GM23338 (cell line): ENCODE measurements at regions not wholly inside any gene's neighbourhood (a gene's known extent, or its start where the extent isn't known, plus 50 kb on each side); places are given as distances from the start of the nearest gene placed in this dataset.

Experiments used
- ATAC-seq: fragments of 200-7000 bp; cut with Tn5 transposase; 3 replicates; pipeline ENCODE4 v1.9.1; 2020
- DNase-seq: peaks from one replicate; pipeline ENCODE4 v3.0.0-alpha.2; 2015; ENCODE audit warnings: low spot score
- H2AFZ ChIP-seq: fragments of 200-600 bp; sonication (generic); 2 replicates; pipeline ENCODE4 v1.8.0; 2016; ENCODE audit warnings: antibody characterized with exemption, mild to moderate bottlenecking, moderate library complexity
- H3F3A ChIP-seq: fragments of 200-600 bp; sonication (generic); replicated peaks from 2 replicates; pipeline ENCODE4 v1.8.0; 2017; ENCODE audit warnings: antibody characterized with exemption, mixed run types, low read depth
- H3K27ac ChIP-seq: fragments of 200-600 bp; sonication (generic); 2 replicates; pipeline ENCODE4 v1.6.1; 2016; ENCODE audit warnings: low read depth
- H3K27me3 ChIP-seq: fragments of 200-600 bp; sonication (generic); 2 replicates; pipeline ENCODE4 v1.8.0; 2016; ENCODE audit warnings: mild to moderate bottlenecking, mixed run types, moderate library complexity; ENCODE audit not compliant: insufficient read depth
- H3K36me3 ChIP-seq: fragments of 200-600 bp; sonication (generic); 2 replicates; pipeline ENCODE4 v1.8.0; 2016; ENCODE audit warnings: mild to moderate bottlenecking; ENCODE audit not compliant: insufficient read depth
- H3K4me1 ChIP-seq: fragments of 200-600 bp; sonication (generic); 2 replicates; pipeline ENCODE4 v1.8.0; 2016; ENCODE audit warnings: mild to moderate bottlenecking, moderate library complexity; ENCODE audit not compliant: insufficient read depth
- H3K4me2 ChIP-seq: fragments of 200-600 bp; sonication (generic); 2 replicates; pipeline ENCODE4 v1.7.1; 2017; ENCODE audit warnings: mixed run types
- H3K4me3 ChIP-seq: fragments of 200-600 bp; sonication (generic); 2 replicates; pipeline ENCODE4 v1.6.1; 2016; ENCODE audit warnings: mixed run types
- H3K79me2 ChIP-seq: fragments of 200-600 bp; sonication (generic); replicated peaks from 2 replicates; pipeline ENCODE4 v1.8.0; 2017; ENCODE audit warnings: mild to moderate bottlenecking; ENCODE audit not compliant: insufficient read depth
- H3K9me2 ChIP-seq: fragments of 200-600 bp; sonication (generic); 2 replicates; pipeline ENCODE4 v1.8.0; 2017; ENCODE audit not compliant: insufficient read depth
- H4K20me1 ChIP-seq: fragments of 200-600 bp; sonication (generic); replicated peaks from 2 replicates; pipeline ENCODE4 v1.8.0; 2017; ENCODE audit warnings: mild to moderate bottlenecking; ENCODE audit not compliant: insufficient read depth
- H3K27ac Mint-ChIP-seq: 2 replicates; pipeline ENCODE4 v1.8.0; 2020; ENCODE audit warnings: inconsistent platforms, mild to moderate bottlenecking, moderate library complexity, mixed read lengths
- H3K27me3 Mint-ChIP-seq: 3 replicates; pipeline ENCODE4 v1.8.0; 2022; ENCODE audit warnings: low read depth, mild to moderate bottlenecking, moderate library complexity, mixed read lengths, inconsistent platforms; ENCODE audit not compliant: insufficient read depth, poor library complexity
- H3K36me3 Mint-ChIP-seq: 3 replicates; pipeline ENCODE4 v1.8.0; 2021; ENCODE audit warnings: low read depth, mild to moderate bottlenecking, inconsistent platforms, moderate library complexity, mixed read lengths
- H3K4me1 Mint-ChIP-seq: 3 replicates; pipeline ENCODE4 v1.8.0; 2020; ENCODE audit warnings: mild to moderate bottlenecking, inconsistent platforms, mixed read lengths
- H3K4me3 Mint-ChIP-seq: 3 replicates; pipeline ENCODE4 v1.8.0; 2021; ENCODE audit warnings: moderate library complexity, mild to moderate bottlenecking, inconsistent platforms, mixed read lengths
- H3K9me3 Mint-ChIP-seq: 3 replicates; pipeline ENCODE4 v1.8.0; 2020; ENCODE audit warnings: moderate library complexity, mild to moderate bottlenecking, inconsistent platforms, mixed read lengths
- CREB1 ChIP-seq: fragments of 250-450 bp; sonication (Bioruptor Pico); IDR thresholded peaks from 2 replicates; pipeline ENCODE4 v1.5.0; 2020; ENCODE audit warnings: low read depth, mild to moderate bottlenecking, moderate library complexity
- ETS1 ChIP-seq: IDR thresholded peaks from 2 replicates; pipeline ENCODE4 v1.6.1; 2016; ENCODE audit warnings: antibody characterized with exemption
- JUNB ChIP-seq: IDR thresholded peaks from one replicate; pipeline ENCODE4 v1.6.1; 2016; ENCODE audit warnings: antibody characterized with exemption; ENCODE audit not compliant: unreplicated experiment
- POLR2AphosphoS5 ChIP-seq: IDR thresholded peaks from 2 replicates; pipeline ENCODE4 v1.6.1; 2016; ENCODE audit warnings: antibody characterized with exemption, low read depth
- STAT1 ChIP-seq: IDR thresholded peaks from one replicate; pipeline ENCODE4 v1.6.1; 2016; ENCODE audit warnings: antibody characterized with exemption; ENCODE audit not compliant: unreplicated experiment
- ZNF114 ChIP-seq: fragments of 250-450 bp; sonication (Bioruptor Pico); IDR thresholded peaks from 2 replicates; pipeline ENCODE4 v1.5.0; 2020; ENCODE audit warnings: mild to moderate bottlenecking, moderate library complexity
- ZNF462 ChIP-seq: fragments of 250-450 bp; sonication (Bioruptor Pico); IDR thresholded peaks from 2 replicates; pipeline ENCODE4 v1.5.0; 2020; ENCODE audit warnings: mild to moderate bottlenecking, moderate library complexity
- TF ChIP-seq, protein P1 (sequence below): IDR thresholded peaks from one replicate; pipeline ENCODE4 v1.6.1; 2018; ENCODE audit warnings: antibody characterized with exemption; ENCODE audit not compliant: unreplicated experiment

DNA sequence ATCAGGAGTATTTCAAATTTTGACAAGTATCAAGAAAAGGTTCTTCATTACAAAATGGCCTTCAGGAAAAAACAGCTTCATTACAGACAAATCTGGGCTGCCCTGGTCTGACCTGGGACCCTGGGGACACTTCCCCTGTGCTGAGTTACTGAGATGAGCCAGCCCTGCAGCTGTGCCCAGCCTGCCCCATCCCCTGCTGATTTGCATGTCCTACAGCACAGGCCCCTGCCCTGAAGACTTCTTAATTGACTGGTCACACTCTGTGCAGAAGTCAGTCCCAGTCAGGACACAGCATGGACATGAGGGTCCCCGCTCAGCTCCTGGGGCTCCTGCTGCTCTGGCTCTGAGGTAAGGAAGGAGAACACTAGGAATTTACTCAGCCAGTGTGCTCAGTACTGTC lies 235.1 kb downstream of the ANKRD36B start (continued):
- no peak for TF ChIP-seq ZNF462 (CRISPR knock-in tag)
- TF ChIP-seq JUNB: no peak

DNA sequence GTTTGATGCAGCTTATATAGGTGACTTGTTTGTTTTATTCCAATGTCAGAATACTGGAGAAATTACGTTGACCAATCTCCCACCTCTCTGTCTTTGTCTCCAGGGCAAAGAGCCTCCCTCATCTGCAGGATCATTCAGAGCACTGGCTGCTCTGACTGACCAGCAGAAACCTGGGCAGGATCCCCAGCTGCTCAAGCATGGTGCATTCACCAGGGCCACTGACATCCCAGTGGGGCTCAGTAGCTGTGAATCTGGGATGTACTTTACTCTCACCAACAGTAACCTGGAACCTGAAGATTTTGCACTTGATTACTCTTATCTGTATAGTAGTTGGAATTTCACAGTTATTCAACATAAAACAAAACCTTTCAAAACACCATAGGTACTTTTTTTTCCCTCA lies 235.9 kb downstream of the ANKRD36 start:
- no peaks in the 10 kb centered on the region for H3K79me2 ChIP-seq
- Mint-ChIP-seq H3K27ac (no peak overlapping the region), H3K36me3 (no peaks in the 10 kb centered on the region), H3K4me3 (no peak overlapping the region), H3K4me1 (peaks cover 10% of the 10 kb centered on the region), H3K27me3 (peaks cover 2% of the 10 kb centered on the region), H3K9me3 (no peaks in the 10 kb centered on the region)
- peak; percentile 34 for ATAC-seq
- no peak overlapping the region for H3K4me2 ChIP-seq
- H3K27ac ChIP-seq: no peak overlapping the region
- no peaks in the 10 kb centered on the region for H3F3A ChIP-seq
- peak overlapping the region; percentile 81 for H2AFZ ChIP-seq
- H3K36me3 ChIP-seq: no peaks in the 10 kb centered on the region
- H3K27me3 ChIP-seq: no peaks in the 10 kb centered on the region
- no peak overlapping the region for H3K4me3 ChIP-seq
- no peaks in the 10 kb centered on the region; the same call in 1 of the 2 replicates for H3K4me1 ChIP-seq
- TF ChIP-seq POLR2AphosphoS5 (no peak), CREB1 (CRISPR knock-in tag) (no peak)
- no peak for DNase-seq
- no peaks in the 10 kb centered on the region for H4K20me1 ChIP-seq
- 0 out of 2 replicates have a peak, but pooled peaks cover 5% of the 10 kb centered on the region for H3K9me2 ChIP-seq

DNA sequence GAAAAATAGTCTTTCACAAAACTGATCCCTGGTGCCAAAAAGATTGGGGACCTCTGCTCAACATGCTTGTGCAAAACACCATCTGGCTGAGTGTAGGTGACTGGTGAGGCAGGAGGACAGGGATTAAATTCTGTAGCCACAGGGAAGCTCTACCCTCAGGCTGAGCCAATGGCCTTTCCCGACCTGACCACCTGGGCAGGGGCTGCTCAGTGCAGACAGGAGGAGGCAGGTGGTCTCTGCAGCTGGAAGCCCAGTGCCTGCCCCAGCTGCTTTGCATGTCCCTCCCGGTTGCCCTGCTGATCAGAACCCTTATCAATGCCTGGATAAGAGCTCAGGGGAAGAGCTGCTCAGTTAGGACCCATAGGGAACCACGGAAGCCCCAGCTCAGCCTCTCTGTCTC lies 235.3 kb downstream of the ANKRD36 start:
- TF ChIP-seq, protein P1, sequence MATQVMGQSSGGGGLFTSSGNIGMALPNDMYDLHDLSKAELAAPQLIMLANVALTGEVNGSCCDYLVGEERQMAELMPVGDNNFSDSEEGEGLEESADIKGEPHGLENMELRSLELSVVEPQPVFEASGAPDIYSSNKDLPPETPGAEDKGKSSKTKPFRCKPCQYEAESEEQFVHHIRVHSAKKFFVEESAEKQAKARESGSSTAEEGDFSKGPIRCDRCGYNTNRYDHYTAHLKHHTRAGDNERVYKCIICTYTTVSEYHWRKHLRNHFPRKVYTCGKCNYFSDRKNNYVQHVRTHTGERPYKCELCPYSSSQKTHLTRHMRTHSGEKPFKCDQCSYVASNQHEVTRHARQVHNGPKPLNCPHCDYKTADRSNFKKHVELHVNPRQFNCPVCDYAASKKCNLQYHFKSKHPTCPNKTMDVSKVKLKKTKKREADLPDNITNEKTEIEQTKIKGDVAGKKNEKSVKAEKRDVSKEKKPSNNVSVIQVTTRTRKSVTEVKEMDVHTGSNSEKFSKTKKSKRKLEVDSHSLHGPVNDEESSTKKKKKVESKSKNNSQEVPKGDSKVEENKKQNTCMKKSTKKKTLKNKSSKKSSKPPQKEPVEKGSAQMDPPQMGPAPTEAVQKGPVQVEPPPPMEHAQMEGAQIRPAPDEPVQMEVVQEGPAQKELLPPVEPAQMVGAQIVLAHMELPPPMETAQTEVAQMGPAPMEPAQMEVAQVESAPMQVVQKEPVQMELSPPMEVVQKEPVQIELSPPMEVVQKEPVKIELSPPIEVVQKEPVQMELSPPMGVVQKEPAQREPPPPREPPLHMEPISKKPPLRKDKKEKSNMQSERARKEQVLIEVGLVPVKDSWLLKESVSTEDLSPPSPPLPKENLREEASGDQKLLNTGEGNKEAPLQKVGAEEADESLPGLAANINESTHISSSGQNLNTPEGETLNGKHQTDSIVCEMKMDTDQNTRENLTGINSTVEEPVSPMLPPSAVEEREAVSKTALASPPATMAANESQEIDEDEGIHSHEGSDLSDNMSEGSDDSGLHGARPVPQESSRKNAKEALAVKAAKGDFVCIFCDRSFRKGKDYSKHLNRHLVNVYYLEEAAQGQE: no peak
- TF ChIP-seq POLR2AphosphoS5 (no peak), ETS1 (no peak), STAT1 (no peak), ZNF114 (CRISPR knock-in tag) (no peak)
- Histone ChIP-seq H3K4me3 (no peak overlapping the region), H3K27me3 (no peaks in the 10 kb centered on the region), H3K9me2 (0 out of 2 replicates have a peak, but pooled peaks cover 5% of the 10 kb centered on the region), H2AFZ (peak overlapping the region; percentile 81), H3K4me2 (no peak overlapping the region), H3F3A (no peaks in the 10 kb centered on the region), H3K79me2 (no peaks in the 10 kb centered on the region), H4K20me1 (no peaks in the 10 kb centered on the region), H3K27ac (no peak overlapping the region), H3K36me3 (no peaks in the 10 kb centered on the region), H3K4me1 (no peaks in the 10 kb centered on the region; the same call in 1 of the 2 replicates)
- H3K36me3 Mint-ChIP-seq: no peaks in the 10 kb centered on the region
- no peaks in the 10 kb centered on the region for H3K9me3 Mint-ChIP-seq
- H3K27me3 Mint-ChIP-seq: peaks cover 2% of the 10 kb centered on the region
- H3K4me3 Mint-ChIP-seq: no peak overlapping the region
- no peak overlapping the region for H3K27ac Mint-ChIP-seq
- DNase-seq: peak; percentile 17
- peak; percentile 91 for ATAC-seq
- H3K4me1 Mint-ChIP-seq: peaks cover 10% of the 10 kb centered on the region
